ENCODE measurements at regions not wholly inside any gene's neighbourhood (a gene's known extent, or its start where the extent isn't known, plus 50 kb on each side); places are given as distances from the start of the nearest gene placed in this dataset.

- no peak for DNase-seq (ENCODE audit: low spot score)
These were observed 109.9 kb upstream of the RGMB start for GRCh38 chr5:98663521-98663920.

- no peak for DNase-seq (ENCODE audit: low spot score)
These were observed 108.7 kb upstream of the RGMB start for GRCh38 chr5:98664736-98665135.

GRCh38 chr5:98679963-98680362 lies 93.5 kb upstream of the RGMB start:
- no peak for DNase-seq (ENCODE audit: low spot score)

- no peak for DNase-seq (ENCODE audit: low spot score)
These were observed 83.5 kb upstream of the RGMB start for GRCh38 chr5:98690002-98690401.

GRCh38 chr5:98694902-98695301 lies 78.6 kb upstream of the RGMB start:
- DNase-seq (ENCODE audit: low spot score) = no peak

- DNase-seq (ENCODE audit: low spot score) = no peak
These were observed 75.1 kb upstream of the RGMB start for GRCh38 chr5:98698359-98698758.

- DNase-seq (ENCODE audit: low spot score) = no peak
These were observed 72.7 kb upstream of the RGMB start for GRCh38 chr5:98700730-98701129.

GRCh38 chr5:98705841-98706240 lies 67.6 kb upstream of the RGMB start:
- DNase-seq (ENCODE audit: low spot score) = no peak

GRCh38 chr5:98709681-98710080 lies 63.8 kb upstream of the RGMB start:
- DNase-seq (ENCODE audit: low spot score) = no peak

- DNase-seq (ENCODE audit: low spot score) = no peak
These were observed 60.4 kb upstream of the RGMB start for GRCh38 chr5:98713027-98713426.

GRCh38 chr5:98713856-98714255 lies 59.6 kb upstream of the RGMB start:
- no peak for DNase-seq (ENCODE audit: low spot score)

- no peak for DNase-seq (ENCODE audit: low spot score)
These were observed 58.7 kb upstream of the RGMB start for GRCh38 chr5:98714710-98715288.

GRCh38 chr5:98721231-98721928 lies 52.1 kb upstream of the RGMB start:
- no peak for DNase-seq (ENCODE audit: low spot score)

- no peak for DNase-seq (ENCODE audit: low spot score)
These were observed 51.3 kb upstream of the RGMB start for GRCh38 chr5:98722188-98722587.

- no peak for DNase-seq (ENCODE audit: low spot score)
These were observed 50.4 kb upstream of the RGMB start for GRCh38 chr5:98723061-98723460.

Measured in H4 (cell line).